ENCODE measurements at regions not wholly inside any gene's neighbourhood (a gene's known extent, or its start where the extent isn't known, plus 50 kb on each side); places are given as distances from the start of the nearest gene placed in this dataset.

DNA sequence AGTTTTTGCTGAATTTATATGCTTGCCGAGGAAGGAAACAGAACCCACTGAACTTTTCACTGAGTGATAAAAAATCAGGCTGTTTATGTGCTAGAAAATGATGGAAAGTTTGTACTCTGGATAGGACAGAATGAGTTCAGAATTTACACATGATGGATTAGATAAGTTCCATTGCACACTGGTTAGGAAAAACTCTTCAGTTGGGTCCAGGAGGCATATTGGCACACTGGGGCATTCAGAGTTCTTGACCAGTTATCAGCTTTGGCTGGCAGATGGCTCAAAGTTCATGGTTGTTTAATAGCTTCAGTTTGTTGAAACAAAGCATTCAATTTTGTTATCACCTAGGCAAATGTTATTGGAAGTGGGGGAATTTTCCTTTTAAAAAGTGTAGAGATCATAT, 613.3 kb upstream of the SYNCRIP start:
- Mint-ChIP-seq H3K36me3 (ENCODE audit: unreplicated experiment) (no peaks in the 10 kb centered on the region), H3K27me3 (ENCODE audit: unreplicated experiment) (no peaks in the 10 kb centered on the region), H3K27ac (ENCODE audit: unreplicated experiment) (no peak overlapping the region), H3K4me3 (ENCODE audit: unreplicated experiment) (no peak overlapping the region), H3K9me3 (ENCODE audit: unreplicated experiment) (peaks cover 12% of the 10 kb centered on the region), H3K4me1 (ENCODE audit: unreplicated experiment) (no peaks in the 10 kb centered on the region)
- no peak for DNase-seq (ENCODE audit: extremely low spot score, unreplicated experiment)
- TF ChIP-seq, protein P1, sequence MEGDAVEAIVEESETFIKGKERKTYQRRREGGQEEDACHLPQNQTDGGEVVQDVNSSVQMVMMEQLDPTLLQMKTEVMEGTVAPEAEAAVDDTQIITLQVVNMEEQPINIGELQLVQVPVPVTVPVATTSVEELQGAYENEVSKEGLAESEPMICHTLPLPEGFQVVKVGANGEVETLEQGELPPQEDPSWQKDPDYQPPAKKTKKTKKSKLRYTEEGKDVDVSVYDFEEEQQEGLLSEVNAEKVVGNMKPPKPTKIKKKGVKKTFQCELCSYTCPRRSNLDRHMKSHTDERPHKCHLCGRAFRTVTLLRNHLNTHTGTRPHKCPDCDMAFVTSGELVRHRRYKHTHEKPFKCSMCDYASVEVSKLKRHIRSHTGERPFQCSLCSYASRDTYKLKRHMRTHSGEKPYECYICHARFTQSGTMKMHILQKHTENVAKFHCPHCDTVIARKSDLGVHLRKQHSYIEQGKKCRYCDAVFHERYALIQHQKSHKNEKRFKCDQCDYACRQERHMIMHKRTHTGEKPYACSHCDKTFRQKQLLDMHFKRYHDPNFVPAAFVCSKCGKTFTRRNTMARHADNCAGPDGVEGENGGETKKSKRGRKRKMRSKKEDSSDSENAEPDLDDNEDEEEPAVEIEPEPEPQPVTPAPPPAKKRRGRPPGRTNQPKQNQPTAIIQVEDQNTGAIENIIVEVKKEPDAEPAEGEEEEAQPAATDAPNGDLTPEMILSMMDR (IDR thresholded peaks at IDR 0.05), result no peak

DNA sequence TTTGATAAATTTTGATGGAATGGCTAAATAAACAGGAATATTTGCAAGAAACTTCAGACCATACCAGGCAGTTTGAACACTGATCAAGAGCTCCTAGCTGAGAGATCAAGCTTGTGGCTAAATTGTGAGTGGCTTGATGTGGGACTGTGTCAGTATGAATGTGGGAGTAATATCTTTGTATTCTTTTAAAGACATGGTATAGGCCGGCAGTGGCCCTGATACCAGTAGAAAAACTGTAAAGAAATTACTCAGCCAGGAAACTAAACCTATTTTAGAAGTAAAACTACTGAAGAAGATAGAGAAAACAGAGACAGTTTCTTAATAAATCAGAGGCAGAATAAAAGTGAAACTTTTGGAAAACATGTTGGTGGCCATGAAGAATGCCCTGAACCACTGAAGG, 608.4 kb upstream of the SYNCRIP start:
- Mint-ChIP-seq H3K9me3 (ENCODE audit: unreplicated experiment) (peaks cover 28% of the 10 kb centered on the region), H3K4me3 (ENCODE audit: unreplicated experiment) (no peak overlapping the region), H3K27ac (ENCODE audit: unreplicated experiment) (no peak overlapping the region), H3K27me3 (ENCODE audit: unreplicated experiment) (no peaks in the 10 kb centered on the region), H3K4me1 (ENCODE audit: unreplicated experiment) (no peaks in the 10 kb centered on the region), H3K36me3 (ENCODE audit: unreplicated experiment) (no peaks in the 10 kb centered on the region)
- TF ChIP-seq, protein P1 (IDR thresholded peaks at IDR 0.05), result no peak
- DNase-seq (ENCODE audit: extremely low spot score, unreplicated experiment), result no peak

DNA sequence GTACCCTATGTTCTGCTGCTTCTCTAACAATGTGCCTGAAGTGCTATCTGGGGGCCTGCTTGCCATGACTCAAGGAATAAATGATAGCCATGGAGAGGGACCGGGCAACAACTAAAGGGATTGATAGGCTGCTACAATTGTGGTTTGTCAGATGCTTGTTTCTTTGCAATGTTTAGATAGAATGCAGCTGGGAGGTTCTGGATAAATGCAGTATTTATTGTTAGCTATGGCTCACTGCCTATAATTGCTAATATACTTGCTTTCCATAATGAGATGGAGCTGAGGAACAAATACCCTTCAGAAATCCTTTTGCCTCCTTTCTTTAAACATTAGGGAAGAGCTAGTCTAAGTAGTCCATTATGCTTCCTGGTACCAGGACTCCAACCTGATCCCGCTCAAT, 575.2 kb upstream of the SYNCRIP start:
- Mint-ChIP-seq H3K36me3 (ENCODE audit: unreplicated experiment) (no peaks in the 10 kb centered on the region), H3K4me3 (ENCODE audit: unreplicated experiment) (no peak overlapping the region), H3K4me1 (ENCODE audit: unreplicated experiment) (no peaks in the 10 kb centered on the region), H3K27ac (ENCODE audit: unreplicated experiment) (no peak overlapping the region), H3K9me3 (ENCODE audit: unreplicated experiment) (peaks cover 7% of the 10 kb centered on the region), H3K27me3 (ENCODE audit: unreplicated experiment) (no peaks in the 10 kb centered on the region)
- TF ChIP-seq, protein P1 (IDR thresholded peaks at IDR 0.05), result no peak
- DNase-seq (ENCODE audit: extremely low spot score, unreplicated experiment), result no peak

DNA sequence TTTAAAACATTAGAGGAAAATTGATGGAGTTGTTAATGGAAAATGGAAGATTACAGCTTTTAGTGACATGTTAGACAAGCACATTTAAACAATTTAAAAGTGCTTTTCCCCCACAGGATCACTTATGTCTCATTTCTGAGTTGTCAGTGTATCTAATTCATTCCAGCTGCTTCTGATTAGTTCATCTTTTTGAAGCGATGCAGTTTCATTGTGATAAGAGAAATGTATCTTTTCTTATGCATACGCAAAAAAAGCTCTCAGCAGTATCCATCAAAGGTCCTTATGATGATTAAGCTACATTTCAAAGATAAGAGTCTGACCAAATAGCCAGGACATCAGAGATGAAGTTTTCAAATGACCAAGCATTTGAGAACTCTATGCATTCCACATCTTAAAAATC, 572.6 kb upstream of the SYNCRIP start:
- Mint-ChIP-seq H3K4me3 (ENCODE audit: unreplicated experiment) (no peak overlapping the region), H3K9me3 (ENCODE audit: unreplicated experiment) (peaks cover under 1% of the 10 kb centered on the region), H3K36me3 (ENCODE audit: unreplicated experiment) (no peaks in the 10 kb centered on the region), H3K4me1 (ENCODE audit: unreplicated experiment) (no peaks in the 10 kb centered on the region), H3K27me3 (ENCODE audit: unreplicated experiment) (no peaks in the 10 kb centered on the region), H3K27ac (ENCODE audit: unreplicated experiment) (no peak overlapping the region)
- TF ChIP-seq, protein P1 (IDR thresholded peaks at IDR 0.05), result no peak
- DNase-seq (ENCODE audit: extremely low spot score, unreplicated experiment), result no peak

DNA sequence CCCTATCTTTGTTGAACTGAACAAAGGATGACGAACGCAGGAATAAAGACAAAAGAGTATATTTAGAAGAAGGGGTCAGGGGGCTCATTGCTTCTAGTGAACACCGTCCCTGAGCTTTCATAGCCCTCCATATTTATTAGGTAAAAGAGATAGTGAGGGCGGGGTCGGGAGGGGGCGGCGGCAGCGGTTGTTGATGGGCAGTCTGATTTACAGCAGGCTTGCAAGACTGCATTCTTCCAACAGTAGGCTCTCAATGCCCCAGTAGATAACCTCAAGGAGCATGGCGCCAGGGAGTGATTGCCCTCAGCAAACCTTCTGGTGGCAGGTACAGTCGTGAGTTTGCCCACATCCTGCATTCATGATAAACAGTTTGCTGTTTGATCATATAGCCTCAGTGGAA, 563.3 kb upstream of the SYNCRIP start:
- H3K4me3 Mint-ChIP-seq (ENCODE audit: unreplicated experiment), result no peak overlapping the region
- peaks cover 12% of the 10 kb centered on the region for H3K9me3 Mint-ChIP-seq (ENCODE audit: unreplicated experiment)
- no peak overlapping the region for H3K27ac Mint-ChIP-seq (ENCODE audit: unreplicated experiment)
- H3K27me3 Mint-ChIP-seq (ENCODE audit: unreplicated experiment), result no peaks in the 10 kb centered on the region
- no peak for DNase-seq (ENCODE audit: extremely low spot score, unreplicated experiment)
- no peaks in the 10 kb centered on the region for H3K4me1 Mint-ChIP-seq (ENCODE audit: unreplicated experiment)
- TF ChIP-seq, protein P1 (IDR thresholded peaks at IDR 0.05), result no peak
- H3K36me3 Mint-ChIP-seq (ENCODE audit: unreplicated experiment), result no peaks in the 10 kb centered on the region
